ENCODE measurements at regions not wholly inside any gene's neighbourhood (a gene's known extent, or its start where the extent isn't known, plus 50 kb on each side); places are given as distances from the start of the nearest gene placed in this dataset.

- TF ChIP-seq CTCF (IDR thresholded peaks at IDR 0.05): no peak
- no peak for TF ChIP-seq ZFX (IDR thresholded peaks at IDR 0.05; ENCODE audit: borderline replicate concordance)
Measured at GRCh38 chr12:31815096-31815495, 86.3 kb upstream of the AMN1 start.
